Pancreas (tissue), 10 donors: ENCODE measurements at regions not wholly inside any gene's neighbourhood (a gene's known extent, or its start where the extent isn't known, plus 50 kb on each side); places are given as distances from the start of the nearest gene placed in this dataset.

ENCODE experiments used
- ATAC-seq, 4 donors: fragments of 200-7000 bp; cut with Tn5 transposase; one replicate each; pipeline versions ENCODE4 v1.8.0 to v1.9.1; 2020; ENCODE audit warnings: mild to moderate bottlenecking in 4 of 4, moderate library complexity in 4 of 4
- DNase-seq, 6 donors: peaks; one replicate each; pipeline ENCODE4 v3.0.0-alpha.2; 2020
- FAIRE-seq: peaks from 2 replicates; lab custom pipeline; 2012; peaks lifted over from hg19 to GRCh38; lab: Jason Lieb, UNC
- H3K27ac ChIP-seq, 4 donors: fragments of 200-600 bp; sonication (generic); 1 replicate in 3 of 4; 2 replicates in 1 of 4; pipeline versions ENCODE4 v1.5.0 to v1.8.0; 2020
- H3K27me3 ChIP-seq, 4 donors: fragments of 200-600 bp; one replicate each; pipeline ENCODE4 v1.8.0; 2021
- H3K36me3 ChIP-seq, 3 donors: fragments of 200-600 bp; sonication (generic) in 1 of 3; one replicate each; pipeline versions ENCODE4 v1.5.0 to v1.8.0; 2020 to 2021
- H3K4me1 ChIP-seq, 3 donors: fragments of 200-600 bp; one replicate each; pipeline ENCODE4 v1.8.0; 2021
- H3K4me3 ChIP-seq, 4 donors: fragments of 200-600 bp; sonication (generic) in 2 of 4; one replicate each; pipeline versions ENCODE4 v1.5.0 to v1.8.0; 2020 to 2021
- H3K9me3 ChIP-seq, 4 donors: fragments of 200-600 bp; one replicate each; pipeline ENCODE4 v1.8.0; 2021
- WGBS, 2 donors: extraction: QIAGEN DNeasy Blood & Tissue Kit; methylation state at CpG; one replicate each; pipeline ENCODE4 v1.1.7; 2013; 5-methylcytosine and 5-hydroxymethylcytosine counted together
- intact Hi-C, 3 donors: fragments of 100-400 bp; cut with DNase I; formaldehyde crosslinking; loops; one replicate each; pipeline versions ENCODE4 v1.11.1 to v1.14.2; 2022
- TF ChIP-seq, protein P1 (sequence below), 4 donors: fragments of 200-600 bp; sonication (generic) in 3 of 4; IDR thresholded peaks; one replicate each; pipeline versions ENCODE4 v1.5.0 to v1.8.0; 2021; ENCODE audit warnings: antibody characterized with exemption in 4 of 4
- donor health status: healthy with polysubstance abuse.
- donor health status: DM: no; HTN: no; CAD: no; lungs with moderate emphysema.
- donor health status: DM: no; HTN: no; CAD: no.
- donor health status: control.
- donor health status: control.
- donor health status: Bipolar disorder and iron deficiency.
- donor health status: DM: yes; HTN: yes; CAD: no.
- donor health status: DM: no; HTN: no; CAD: no.
- donor health status: DM: no; HTN: no; CAD: no.
- donor health status: DM: yes; HTN: yes; CAD: no.

DNA sequence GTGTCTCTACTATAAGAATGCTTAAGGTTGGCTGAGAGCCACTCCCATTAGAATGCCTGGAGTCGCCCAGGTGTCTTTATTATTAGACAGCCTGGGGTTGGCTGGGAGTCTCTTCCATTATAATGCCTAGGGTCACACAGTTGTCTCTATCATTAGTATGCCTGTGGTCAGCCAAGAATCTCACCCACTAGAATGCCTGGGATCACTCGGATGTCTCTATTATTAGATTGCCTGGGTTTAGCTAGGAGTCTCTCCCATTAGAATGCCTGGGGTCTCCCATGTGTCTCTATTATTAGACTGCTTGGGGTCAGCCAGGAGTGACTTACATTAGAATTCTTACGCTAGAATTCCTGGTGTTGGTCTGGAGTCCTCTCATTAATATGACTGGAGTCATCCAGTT lies 2255.3 kb downstream of the TP53TG3F start:
- no peak for ATAC-seq
- no peaks in the 10 kb centered on the region for H3K9me3 ChIP-seq
- WGBS, 2 donors, result 45 to 52% methylated on average over 3 of the region's 3 CpGs
- H3K27me3 ChIP-seq, result no peaks in the 10 kb centered on the region
- no peaks in the 10 kb centered on the region for H3K36me3 ChIP-seq
- TF ChIP-seq, protein P1, sequence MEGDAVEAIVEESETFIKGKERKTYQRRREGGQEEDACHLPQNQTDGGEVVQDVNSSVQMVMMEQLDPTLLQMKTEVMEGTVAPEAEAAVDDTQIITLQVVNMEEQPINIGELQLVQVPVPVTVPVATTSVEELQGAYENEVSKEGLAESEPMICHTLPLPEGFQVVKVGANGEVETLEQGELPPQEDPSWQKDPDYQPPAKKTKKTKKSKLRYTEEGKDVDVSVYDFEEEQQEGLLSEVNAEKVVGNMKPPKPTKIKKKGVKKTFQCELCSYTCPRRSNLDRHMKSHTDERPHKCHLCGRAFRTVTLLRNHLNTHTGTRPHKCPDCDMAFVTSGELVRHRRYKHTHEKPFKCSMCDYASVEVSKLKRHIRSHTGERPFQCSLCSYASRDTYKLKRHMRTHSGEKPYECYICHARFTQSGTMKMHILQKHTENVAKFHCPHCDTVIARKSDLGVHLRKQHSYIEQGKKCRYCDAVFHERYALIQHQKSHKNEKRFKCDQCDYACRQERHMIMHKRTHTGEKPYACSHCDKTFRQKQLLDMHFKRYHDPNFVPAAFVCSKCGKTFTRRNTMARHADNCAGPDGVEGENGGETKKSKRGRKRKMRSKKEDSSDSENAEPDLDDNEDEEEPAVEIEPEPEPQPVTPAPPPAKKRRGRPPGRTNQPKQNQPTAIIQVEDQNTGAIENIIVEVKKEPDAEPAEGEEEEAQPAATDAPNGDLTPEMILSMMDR (IDR thresholded peaks at IDR 0.05), result no peak
- no peaks in the 10 kb centered on the region for H3K4me1 ChIP-seq
- no peak overlapping the region for H3K27ac ChIP-seq
- intact Hi-C loops, result no loop called here
- H3K4me3 ChIP-seq, result no peak overlapping the region
- no peak for DNase-seq
- FAIRE-seq, result no peak

GRCh38 chr16:35724551-35724950 lies 2265.1 kb downstream of the TP53TG3F start:
- intact Hi-C loops, result no loop called here
- ATAC-seq, result no peak
- no peaks in the 10 kb centered on the region for H3K9me3 ChIP-seq
- no peak for DNase-seq
- TF ChIP-seq, protein P1 (IDR thresholded peaks at IDR 0.05), result no peak
- H3K4me3 ChIP-seq, result no peak overlapping the region
- H3K36me3 ChIP-seq, result no peaks in the 10 kb centered on the region
- 27 to 37% methylated on average over 3 of the region's 3 CpGs for WGBS, 2 donors
- no peak overlapping the region for H3K27ac ChIP-seq
- FAIRE-seq, result no peak
- no peaks in the 10 kb centered on the region for H3K27me3 ChIP-seq
- H3K4me1 ChIP-seq, result no peaks in the 10 kb centered on the region

DNA sequence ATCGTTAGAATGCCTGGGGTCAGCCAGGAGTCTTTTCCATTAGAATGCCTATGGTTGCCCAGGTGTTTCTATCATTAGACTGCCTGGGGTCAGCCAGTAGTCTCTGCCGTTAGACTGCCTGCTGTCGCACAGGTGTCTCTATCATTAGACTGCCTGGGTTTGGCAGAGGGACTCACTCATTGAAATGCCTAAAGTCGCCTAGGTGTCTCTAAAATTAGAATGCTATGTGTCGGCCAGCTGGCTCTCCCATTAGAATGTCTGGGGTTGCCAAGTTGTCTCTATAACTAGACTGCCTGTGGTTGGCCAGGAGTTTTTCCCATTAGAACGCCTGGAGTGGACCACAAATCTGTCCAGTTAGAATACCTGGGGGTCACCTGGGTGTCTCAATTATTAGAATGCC lies 2266.5 kb downstream of the TP53TG3F start:
- Histone ChIP-seq H3K4me1 (no peaks in the 10 kb centered on the region), H3K27me3 (no peaks in the 10 kb centered on the region), H3K9me3 (no peaks in the 10 kb centered on the region), H3K4me3 (no peak overlapping the region), H3K27ac (no peak overlapping the region), H3K36me3 (no peaks in the 10 kb centered on the region)
- 40 to 57% methylated on average over 6 of the region's 6 CpGs for WGBS, 2 donors
- intact Hi-C loops, result no loop called here
- TF ChIP-seq, protein P1 (IDR thresholded peaks at IDR 0.05), result no peak
- no peak for DNase-seq
- no peak for FAIRE-seq
- ATAC-seq, result no peak

- WGBS, 2 donors, result 28 to 37% methylated on average over 5 of the region's 5 CpGs
- ATAC-seq (no peak), FAIRE-seq (no peak), DNase-seq (no peak)
- Histone ChIP-seq H3K27ac (no peak overlapping the region), H3K27me3 (no peaks in the 10 kb centered on the region), H3K36me3 (no peaks in the 10 kb centered on the region), H3K4me3 (no peak overlapping the region), H3K9me3 (no peaks in the 10 kb centered on the region), H3K4me1 (no peaks in the 10 kb centered on the region)
- intact Hi-C loops, result no loop called here
- TF ChIP-seq, protein P1 (IDR thresholded peaks at IDR 0.05), result no peak
Observed at GRCh38 chr16:35730251-35730650, 2270.8 kb downstream of the TP53TG3F start.

DNA sequence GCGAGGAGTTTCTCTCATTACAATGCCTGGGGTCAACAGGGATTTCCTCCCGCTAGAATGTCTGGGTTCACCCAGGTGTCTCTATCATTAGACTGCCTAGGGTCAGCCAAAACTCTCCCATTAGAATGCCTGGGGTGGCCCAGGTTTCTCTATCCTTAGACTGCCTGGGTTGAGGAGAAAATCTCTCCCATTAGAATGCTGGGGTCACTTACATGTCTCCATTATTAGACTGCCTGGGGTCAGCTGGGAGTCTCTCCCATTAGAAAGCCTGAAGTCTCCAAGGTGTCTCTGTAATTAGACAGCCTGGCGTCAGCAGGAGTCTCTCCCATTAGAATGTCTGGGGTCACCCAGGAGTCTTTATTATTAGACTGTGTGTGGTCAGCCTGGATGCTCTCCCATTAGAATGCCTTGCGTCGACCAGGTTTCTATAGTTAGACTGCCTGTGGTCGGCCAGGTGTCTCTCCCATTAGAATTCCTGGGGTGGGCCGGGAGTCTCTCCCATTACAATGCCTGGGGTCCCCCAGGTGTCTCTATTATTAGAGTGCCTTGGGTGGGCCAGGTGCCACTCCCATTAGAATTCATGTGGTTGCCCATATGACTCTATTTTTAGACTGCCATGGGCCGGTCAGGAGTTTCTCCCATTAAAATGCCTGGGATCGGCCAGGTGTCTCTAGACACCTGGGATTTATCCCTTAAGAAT lies 2272.1 kb downstream of the TP53TG3F start:
- no peak overlapping the region for H3K27ac ChIP-seq
- FAIRE-seq (no peak), DNase-seq (no peak), ATAC-seq (no peak)
- TF ChIP-seq, protein P1 (IDR thresholded peaks at IDR 0.05), result no peak
- H3K36me3 ChIP-seq, result no peaks in the 10 kb centered on the region
- intact Hi-C loops, result no loop called here
- H3K27me3 ChIP-seq, result no peaks in the 10 kb centered on the region
- no peaks in the 10 kb centered on the region for H3K4me1 ChIP-seq
- H3K4me3 ChIP-seq, result no peak overlapping the region
- 60 to 68% methylated on average over 9 of the region's 9 CpGs for WGBS, 2 donors
- H3K9me3 ChIP-seq, result no peaks in the 10 kb centered on the region
